Lower leg skin (tissue), 3 donors: ENCODE measurements at regions not wholly inside any gene's neighbourhood (a gene's known extent, or its start where the extent isn't known, plus 50 kb on each side); places are given as distances from the start of the nearest gene placed in this dataset.

Experiments
- POLR2A ChIP-seq, 2 donors: fragments of 450-650 bp; IDR thresholded peaks; one replicate each; pipeline ENCODE4 v1.6.1; 2016 to 2017; ENCODE audit warnings: antibody characterized with exemption in 2 of 2, mild to moderate bottlenecking in 1 of 2, moderate library complexity in 1 of 2
- TF ChIP-seq, protein P1 (sequence below), 3 donors: fragments of 450-650 bp; IDR thresholded peaks; one replicate each; pipeline ENCODE4 v1.5.1; 2016; ENCODE audit warnings: antibody characterized with exemption in 3 of 3, mild to moderate bottlenecking in 3 of 3, moderate library complexity in 2 of 3

DNA sequence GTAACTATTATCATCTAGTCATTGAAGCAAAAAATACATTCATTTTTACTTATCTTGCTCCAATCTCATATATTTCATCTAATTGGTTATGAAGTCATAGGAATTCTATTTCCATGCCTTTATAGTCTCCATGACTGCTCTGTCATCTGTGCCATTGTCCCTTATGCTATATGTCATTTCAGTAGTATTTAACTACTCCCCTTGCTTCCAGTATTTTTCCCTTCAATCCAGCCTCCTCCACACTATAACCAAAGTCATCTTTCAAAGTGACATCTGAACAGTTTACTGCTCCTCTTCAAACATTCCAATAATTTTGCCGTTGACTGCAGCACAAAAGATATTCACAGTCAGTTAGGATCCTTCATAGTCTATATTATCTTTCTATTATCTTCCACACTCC is 216.6 kb upstream of the HS3ST5 start:
- TF ChIP-seq, protein P1, sequence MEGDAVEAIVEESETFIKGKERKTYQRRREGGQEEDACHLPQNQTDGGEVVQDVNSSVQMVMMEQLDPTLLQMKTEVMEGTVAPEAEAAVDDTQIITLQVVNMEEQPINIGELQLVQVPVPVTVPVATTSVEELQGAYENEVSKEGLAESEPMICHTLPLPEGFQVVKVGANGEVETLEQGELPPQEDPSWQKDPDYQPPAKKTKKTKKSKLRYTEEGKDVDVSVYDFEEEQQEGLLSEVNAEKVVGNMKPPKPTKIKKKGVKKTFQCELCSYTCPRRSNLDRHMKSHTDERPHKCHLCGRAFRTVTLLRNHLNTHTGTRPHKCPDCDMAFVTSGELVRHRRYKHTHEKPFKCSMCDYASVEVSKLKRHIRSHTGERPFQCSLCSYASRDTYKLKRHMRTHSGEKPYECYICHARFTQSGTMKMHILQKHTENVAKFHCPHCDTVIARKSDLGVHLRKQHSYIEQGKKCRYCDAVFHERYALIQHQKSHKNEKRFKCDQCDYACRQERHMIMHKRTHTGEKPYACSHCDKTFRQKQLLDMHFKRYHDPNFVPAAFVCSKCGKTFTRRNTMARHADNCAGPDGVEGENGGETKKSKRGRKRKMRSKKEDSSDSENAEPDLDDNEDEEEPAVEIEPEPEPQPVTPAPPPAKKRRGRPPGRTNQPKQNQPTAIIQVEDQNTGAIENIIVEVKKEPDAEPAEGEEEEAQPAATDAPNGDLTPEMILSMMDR (IDR thresholded peaks at IDR 0.05), result no peak
- no peak for TF ChIP-seq POLR2A (IDR thresholded peaks at IDR 0.05)
